ENCODE measurements at regions not wholly inside any gene's neighbourhood (a gene's known extent, or its start where the extent isn't known, plus 50 kb on each side); places are given as distances from the start of the nearest gene placed in this dataset.

- TF ChIP-seq CTCF (IDR thresholded peaks at IDR 0.05): peak; percentile 36 to 56 (median 40)
- no peak for TF ChIP-seq POLR2A (IDR thresholded peaks at IDR 0.05)
Observed at GRCh38 chr7:142626420-142627035, 122.7 kb upstream of the PRSS1 start.
